Stimulated activated CD4-positive, alpha-beta T cell treated with anti-CD3 and anti-CD28 coated beads, Interleukin-1b, Interleukin-23, amount 100 ng/mL, for 24 hours (primary cell): ENCODE measurements at regions not wholly inside any gene's neighbourhood (a gene's known extent, or its start where the extent isn't known, plus 50 kb on each side); places are given as distances from the start of the nearest gene placed in this dataset.

Experiments
- DNase-seq, 4 experiments: peaks; one replicate each; pipeline ENCODE4 v3.0.0-alpha.2; 2020; ENCODE audit warnings: low read depth in 4 of 4, low spot score in 1 of 4

DNA sequence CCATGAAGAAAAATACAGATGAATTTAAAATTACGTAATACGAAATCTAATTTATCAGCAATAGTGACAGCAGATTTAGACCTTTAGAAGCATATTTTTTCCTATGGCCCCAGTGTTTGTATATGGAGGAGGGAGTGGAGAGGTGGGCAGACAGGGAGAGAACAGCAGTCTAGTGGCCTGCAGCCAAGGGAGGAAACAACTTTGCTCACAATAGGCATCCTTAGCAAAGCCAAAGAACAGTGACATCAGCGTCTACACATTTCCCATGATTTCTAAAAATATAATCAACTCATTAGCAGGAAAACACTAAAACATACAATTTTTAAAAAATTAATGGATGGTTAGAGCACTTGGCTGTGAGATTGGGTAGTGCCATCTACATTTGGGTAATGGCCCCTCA, 622.6 kb upstream of the ATP2B1 start:
- DNase-seq: no peak

DNA sequence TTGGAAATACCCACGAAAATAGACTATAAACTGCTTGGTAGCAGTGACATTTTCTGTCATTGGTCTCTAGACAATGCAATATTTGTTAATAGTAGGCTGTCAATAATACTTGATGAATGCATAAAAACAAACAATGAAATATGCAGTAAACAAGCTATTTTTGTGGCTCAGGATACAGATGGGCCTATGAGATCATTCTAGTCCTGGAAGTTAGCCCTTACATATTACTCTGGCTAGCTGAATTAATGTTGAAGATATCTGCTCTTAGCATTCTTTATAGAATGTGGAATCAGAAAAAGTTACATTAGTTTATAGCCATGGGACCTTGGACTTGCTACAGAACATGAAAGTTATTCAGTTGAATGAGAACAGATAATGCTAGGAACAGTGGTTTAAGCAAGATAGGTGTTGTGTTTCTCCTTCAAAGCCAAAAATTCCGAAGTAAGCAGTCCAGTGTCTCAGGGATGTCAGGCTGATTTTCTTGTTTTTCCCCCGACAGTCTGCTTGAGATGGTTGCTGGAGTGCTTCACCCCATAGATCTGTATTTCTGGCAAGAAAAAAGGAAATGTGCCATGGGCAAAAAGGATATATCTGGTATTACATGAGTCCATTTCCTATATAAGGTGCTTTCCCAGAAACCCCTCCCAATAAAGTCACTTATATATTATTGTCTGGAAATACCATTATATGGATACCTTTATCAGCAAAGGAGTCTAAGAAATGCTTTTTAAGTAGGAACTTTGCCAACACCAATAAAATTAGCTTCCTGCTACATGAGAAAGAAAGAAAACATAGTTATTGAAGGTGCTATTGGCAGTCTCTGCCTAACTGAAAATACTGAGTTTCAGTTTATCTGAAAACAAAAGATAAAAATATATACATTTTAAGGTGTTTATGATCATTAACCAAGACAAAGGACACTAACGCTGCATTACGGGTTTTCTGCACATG, 619.4 kb upstream of the ATP2B1 start:
- DNase-seq: no peak

DNA sequence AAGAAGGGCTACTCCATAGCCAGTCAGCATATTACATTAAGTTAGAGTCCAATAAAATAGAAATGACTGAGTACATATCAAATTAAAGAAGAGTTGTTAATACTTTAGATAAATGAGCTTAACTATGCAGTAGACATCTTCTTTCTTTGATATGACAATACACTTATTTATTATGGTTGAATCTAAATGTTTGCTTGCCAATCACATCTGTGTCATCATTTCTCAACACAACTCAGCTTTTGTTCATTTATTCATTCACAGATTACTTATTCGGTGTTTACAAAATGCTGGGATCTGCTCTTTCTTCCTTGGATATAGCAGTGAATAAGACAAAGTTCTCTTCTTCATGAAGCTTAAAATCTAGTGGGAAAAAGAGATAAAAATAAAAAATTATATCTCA, 614.6 kb upstream of the ATP2B1 start:
- no peak for DNase-seq

DNA sequence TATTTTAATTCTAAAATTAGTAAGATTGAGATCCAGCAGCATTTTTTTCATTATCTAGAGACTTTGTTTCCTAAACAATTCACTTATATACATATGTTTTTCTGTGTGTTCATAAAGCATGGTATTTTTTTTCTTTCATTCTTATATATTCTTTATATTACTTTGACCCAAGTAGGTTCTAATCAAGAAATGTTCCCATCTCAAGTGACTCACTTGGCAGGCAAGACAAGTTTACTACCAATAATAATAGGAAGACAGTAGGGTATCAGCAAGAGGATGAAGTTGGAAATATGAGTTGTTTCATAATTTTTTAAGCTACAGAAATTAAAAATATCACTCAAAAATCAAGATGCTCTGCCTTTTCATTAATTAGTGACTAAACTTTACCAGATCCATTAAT, 613.4 kb upstream of the ATP2B1 start:
- no peak for DNase-seq

DNA sequence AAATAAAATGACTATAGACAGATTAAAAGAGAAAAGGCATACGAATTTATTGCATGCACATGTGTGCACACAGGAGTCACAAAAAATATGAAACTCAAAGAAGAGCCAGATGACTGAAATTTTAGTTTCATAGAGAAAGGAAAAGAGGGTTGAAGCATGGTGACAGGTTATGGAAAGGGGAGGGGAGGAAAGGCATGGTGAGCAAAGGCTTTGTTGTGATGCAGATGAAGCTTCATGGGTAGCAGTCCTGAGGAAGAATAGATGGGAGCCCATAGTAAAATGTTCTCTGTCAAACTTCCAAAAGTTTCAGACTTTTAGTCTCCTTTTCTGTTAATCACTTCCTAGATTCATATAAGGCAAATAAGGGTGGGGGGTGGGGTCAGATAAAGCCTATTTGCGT, 612.7 kb upstream of the ATP2B1 start:
- DNase-seq: no peak

DNA sequence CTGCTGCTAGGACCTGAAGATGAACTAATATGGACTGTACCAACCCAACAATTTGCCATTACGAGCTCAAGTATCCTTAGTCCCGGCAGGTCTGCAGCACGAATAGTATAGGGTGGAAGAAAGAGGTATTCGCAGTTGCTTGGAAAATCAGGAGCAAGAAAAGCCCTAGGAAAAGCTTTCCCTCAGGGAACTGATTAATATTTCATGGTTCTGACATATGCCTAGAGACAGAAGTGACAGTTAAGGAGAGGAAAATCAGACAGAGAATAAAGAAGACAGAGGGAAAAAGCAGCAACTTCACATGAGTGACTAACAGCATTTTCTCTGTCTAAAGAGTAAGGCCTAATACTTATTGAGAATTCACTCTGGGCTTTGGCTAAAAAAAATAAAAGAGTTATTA, 602.9 kb upstream of the ATP2B1 start:
- no peak for DNase-seq

DNA sequence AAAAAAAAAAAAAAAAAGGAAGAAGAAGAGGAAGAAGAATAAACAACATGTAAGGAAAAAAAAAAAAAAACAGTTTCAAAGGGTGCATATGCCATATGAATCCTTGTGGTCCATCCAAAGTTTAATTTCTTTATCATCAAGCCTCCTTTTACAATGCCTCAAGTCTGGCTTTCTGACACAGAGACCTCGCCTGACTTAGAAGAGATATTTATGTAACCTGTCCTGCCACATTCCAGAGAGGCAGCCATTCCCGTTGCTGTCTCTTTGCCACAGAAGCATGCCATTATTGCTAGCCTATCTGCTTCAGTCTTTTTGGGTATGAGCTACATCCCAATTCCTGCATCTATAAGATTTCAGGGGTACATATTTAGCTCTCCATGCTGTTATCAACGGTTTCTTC, 596.7 kb upstream of the ATP2B1 start:
- no peak for DNase-seq

DNA sequence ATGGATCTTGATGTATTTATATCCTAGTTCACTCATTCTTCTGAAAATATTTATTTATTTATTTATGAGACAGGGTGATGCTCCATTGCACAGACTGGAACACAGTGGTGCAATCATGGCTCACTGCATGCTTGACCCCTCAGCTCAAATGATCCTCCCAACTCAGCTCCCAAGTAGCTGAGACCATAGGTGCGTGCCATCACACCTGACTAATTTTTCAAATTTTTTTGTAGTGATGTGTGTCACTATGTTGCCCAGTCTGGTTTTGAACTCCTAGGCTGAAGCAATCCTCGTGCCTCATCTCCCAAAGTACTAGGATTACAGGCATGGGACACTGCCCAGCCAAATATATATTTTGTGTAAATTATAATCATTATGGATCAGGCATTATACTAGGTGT, 595.6 kb upstream of the ATP2B1 start:
- no peak for DNase-seq

DNA sequence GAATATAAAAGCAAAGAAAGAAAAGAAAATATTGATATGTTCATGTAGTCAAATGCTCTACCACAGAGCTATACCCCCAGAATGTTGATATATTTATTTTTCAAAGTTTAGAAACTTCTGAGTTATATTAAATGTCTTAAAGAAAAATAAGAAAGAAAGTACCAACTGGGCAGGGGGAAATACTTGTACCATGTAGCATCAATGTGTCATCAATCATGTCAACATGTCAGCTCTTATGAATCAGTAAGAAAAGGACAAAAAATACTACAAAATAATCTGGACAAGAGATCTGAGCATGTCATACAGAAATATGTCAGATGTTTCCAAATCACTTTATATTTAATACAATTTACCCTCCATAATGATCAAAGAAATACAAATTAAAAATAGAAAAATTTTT, 595.1 kb upstream of the ATP2B1 start:
- no peak for DNase-seq

DNA sequence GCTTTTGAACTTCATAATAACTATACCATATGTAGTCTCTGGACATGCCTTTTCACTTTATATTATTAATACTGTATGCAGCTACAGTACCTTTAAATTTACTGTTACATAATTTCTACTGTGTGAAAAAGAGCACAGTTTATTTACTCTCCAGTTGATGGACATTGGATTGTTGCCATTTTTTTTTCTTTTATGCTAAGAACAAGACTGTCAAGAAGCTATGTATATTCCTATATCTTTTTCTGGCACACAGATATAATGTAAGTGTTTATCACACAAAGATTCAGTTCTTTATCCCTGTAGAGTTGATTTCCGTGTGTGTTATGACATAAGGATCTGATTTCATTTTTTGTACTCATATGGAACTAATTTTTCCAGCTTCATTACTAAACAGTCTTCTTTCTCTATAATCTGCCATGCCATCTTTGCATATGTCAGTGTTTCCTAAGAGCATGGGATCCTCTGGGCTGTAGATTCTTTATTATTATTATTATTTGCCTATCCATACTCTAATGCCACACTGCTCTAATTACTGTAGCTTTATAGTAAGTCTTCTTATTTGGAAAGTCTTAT, 593.0 kb upstream of the ATP2B1 start:
- DNase-seq: no peak

DNA sequence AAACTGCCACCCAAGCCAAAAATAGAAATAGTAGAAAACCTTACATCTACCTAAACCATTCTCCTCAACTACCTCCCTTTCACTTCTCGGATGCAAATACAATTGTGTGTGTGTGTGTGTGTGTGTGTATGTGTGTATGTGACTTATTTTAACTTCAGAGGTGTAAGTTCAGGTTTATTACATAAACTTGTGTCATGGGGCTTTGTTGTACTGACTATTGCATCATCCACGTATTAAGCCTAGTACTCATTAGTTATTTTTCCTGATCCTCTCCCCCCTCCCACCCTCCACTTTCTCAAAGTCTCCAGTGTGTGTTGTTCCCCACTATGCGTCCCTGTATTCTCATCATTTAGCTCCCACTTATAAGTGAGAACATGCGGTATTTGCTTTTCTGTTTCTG, 592.5 kb upstream of the ATP2B1 start:
- DNase-seq: no peak

DNA sequence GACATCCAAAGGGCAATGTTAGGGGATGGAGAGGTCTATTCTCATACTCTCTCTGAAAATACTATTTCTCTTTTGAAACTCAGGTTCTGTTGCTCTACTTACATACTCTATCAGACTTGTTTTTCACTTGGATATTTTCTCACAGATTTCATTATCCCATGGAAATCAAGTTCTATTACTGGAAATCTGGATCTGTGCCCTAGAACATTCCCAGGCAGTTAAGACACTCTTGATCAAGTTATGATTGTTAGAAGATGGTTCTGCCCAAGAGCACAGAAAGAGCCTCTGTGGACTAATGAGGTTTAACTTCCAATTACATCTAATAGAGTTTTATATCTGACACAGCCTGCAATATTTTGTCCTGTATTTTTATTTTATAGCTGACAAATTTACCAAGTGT, 591.0 kb upstream of the ATP2B1 start:
- DNase-seq: no peak

DNA sequence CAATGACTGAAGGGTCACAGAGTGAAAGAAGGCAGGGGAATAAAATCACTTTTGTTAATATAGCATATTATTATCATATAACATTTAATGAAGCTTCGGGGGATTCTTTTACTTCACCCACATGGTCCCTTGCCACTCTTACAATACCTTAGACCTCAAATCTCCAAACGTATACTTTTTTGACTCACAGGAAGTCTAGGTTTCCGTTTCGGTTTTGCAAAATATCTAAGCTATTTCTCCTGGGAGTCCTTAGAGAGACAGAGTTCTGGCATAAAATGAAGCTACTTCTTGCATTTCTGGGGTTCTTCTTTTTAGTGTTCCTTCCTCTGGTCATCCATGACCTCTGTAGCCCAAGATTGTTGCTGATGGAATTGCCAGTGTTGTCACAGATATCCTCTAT, 590.5 kb upstream of the ATP2B1 start:
- no peak for DNase-seq

DNA sequence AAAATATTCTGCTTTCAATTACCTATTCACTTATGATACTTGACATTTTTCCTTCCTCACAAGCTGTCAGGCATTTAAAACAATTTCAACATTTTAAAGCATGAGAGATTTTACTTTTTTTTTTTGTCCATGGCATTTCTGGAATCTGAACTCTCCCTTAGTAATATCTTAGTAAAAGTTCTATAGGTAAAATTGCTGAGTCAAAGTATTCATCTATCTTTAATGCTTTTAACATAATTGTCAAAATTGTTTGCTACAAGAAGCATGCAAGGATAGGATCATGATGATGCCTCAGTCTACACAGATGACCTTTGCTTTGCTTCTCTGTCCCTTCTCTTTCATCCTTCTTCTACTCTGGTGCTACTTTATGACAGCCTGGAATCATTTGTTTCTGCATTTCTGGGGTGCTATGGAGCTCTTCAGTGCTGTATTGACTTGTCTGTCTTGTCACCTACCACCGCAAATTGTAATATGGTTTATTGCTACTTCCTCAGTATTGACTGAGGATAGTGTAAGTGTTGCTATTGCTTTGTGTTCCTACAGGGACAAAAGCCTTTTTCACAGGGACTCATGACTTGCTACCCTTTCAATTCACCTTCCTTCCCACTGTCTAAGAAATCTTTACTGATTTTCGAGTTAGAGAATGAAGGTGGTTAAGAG, 589.8 kb upstream of the ATP2B1 start:
- no peak for DNase-seq

DNA sequence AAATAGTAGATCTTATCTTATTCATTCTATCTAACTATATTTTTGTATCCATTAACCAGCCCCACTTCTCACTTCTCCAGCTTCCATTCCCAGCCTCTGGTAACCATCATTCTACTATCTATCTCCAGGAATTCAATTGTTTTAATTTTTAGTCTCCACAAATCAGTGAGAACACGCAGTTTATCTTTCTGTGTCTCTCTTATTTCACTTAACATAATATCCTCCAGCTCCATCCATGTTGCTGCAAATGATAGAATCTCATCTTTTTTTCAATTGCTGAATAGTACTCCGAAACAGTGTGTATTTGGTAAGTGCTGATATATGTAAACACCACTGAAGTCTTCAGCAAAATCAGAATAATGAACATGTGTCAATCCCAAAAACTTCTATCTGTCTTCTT, 587.2 kb upstream of the ATP2B1 start:
- no peak for DNase-seq

DNA sequence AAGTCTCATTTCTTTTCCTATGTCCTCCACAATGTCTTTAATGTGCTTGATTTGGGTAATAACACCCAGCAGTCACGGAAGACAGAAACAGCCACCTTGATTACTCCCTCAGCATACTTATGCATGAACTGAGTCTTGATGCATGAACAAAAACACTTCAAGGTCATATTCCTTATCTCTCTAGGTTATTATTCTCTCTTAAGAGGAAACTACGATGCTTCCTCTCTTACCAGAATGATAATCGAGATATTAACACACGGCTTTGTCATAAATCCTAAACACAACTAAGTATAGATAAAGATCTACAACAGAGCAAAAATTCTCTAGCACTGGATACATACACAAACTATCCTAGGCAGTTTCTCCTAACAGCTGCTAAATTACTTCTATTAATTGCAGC, 583.5 kb upstream of the ATP2B1 start:
- no peak for DNase-seq

DNA sequence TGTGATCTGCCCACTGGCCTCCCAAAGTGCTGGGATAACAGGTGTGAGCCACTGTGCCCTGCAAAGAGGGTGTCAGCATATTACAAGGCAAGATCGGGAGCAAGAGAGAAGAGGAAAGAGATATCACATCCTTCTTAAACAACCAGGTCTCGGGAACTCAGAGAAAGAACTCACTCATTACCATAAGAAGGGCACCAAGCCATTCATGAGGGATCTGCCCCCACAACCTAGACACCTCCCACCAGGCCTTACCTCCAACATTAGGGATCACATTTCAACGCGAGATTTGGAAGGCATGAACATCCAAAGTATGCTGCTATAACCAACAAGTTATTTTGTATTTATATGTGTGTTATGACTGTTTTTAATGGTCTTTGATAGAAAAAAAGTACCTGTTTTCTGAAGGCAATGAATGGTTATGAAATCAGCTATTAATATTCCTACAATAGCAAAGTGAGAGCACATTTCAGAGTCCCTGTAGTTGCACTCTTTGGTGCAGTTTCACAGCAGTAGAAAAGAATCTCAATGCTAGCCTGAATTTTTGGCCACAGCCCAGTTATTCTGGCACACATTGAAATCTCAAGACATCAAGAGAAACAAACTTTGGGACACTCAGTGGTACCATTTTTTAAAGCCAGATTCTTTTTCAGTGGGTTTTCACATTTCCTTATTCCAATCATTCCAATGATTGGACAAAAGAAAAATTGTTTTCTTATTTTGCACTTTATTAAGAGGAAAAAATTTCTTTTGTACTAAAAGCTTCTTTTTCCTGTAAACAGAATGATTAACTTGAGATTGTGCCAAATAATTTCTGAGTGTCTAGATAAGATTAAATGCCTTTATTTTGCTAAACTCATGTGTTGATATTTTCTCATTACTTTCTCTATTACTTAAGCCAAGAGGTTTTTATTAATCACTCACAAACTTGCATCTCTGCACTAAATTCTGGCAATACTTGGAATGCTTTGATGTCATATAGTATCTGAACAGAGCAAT, 582.6 kb upstream of the ATP2B1 start:
- DNase-seq: no peak

DNA sequence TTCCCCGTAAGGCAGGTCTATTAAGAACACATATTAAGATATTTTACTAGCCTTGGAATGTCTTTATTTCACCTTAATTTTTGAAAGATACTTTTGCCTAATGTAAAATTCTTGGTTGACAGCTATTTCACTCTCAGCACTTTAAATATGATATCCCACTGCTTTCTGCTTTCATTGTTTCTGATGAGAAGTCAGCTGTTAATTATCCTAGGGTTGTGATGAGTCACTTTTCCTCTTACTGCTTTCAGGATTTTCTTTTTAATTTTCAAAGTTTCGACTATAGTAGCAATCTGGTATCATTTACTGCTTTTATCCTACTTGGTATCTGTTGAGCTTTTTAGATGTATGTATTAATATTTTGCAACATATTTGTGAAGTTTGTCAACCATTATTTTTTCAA, 578.9 kb upstream of the ATP2B1 start:
- no peak for DNase-seq

DNA sequence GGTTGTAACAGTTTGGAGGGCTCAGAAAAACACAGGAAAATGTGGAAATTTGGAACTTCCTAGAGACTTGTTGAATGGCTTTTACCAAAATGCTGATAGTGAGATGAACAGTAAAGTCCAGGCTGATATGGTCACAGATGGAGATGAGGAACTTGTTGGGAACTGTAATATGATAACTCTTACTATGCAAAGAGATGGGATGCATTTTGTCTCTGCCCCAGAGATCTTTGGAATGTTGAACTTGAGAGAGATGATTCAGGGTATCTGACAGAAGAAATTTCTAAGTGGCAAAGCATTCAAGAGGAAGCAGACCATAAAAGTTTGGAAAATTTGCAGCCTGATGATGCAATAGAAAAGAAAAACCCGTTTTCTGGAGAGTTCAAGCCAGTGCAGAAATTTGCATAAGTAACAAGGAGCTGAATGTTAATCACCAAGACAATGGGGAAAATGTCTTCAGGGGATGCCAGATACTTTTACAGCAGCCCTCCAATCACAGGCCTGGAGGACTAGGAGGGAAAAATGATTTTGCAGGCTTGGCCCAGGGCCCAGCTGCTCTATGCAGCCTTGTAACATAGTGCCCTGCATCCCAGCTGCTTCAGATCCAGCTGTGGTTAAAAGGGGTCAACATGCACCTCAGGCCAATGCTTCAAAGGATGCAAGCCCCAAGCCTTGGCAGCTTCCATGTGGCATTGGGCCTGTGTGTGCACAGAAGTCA, 572.7 kb upstream of the ATP2B1 start:
- no peak for DNase-seq

DNA sequence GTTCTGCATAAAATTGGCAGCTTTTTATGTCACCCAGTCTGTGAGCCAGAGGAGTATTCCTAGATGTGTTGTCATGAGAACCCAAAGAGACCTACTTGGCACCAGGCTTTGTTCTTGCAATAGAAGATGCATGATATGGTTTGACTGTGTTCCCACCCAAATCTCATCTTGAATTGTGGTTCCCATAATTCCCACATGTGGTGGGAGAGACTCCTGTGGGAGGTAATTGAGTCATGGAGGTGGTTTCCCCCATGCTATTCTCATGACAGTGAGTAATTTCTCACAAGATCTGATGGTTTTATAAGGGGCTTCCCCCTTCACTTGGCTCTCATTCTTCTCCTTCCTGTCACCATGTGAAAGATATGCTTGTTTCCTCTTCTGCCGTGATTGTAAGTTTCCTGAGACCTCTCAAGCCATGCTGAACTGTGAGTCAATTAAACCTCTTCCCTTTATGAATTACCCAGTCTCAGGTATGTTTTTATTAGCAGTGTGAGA, 572.0 kb upstream of the ATP2B1 start:
- no peak for DNase-seq
